ENCODE measurements at regions not wholly inside any gene's neighbourhood (a gene's known extent, or its start where the extent isn't known, plus 50 kb on each side); places are given as distances from the start of the nearest gene placed in this dataset.

DNA sequence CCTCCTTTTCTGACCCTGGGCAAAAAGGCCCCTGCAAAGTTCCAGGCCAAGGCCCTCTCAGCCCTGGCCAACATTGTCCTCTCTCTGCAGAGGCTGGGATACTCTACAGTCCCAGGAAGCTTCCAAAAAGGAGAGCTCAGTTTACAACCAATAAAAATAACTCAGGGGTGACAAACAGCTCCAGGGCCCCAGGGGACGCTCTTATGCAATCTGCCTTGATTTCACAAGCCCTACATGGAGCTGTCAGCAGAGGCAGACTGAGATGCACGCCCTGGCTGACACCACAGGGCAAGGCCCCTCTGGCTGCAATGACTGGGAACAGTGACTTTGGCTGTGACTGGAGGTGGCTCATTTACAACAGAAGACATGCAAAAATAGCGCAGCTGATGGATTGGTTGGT is 129.0 kb upstream of the MED13L start:
- Mint-ChIP-seq H3K27me3 (no peaks in the 10 kb centered on the region), H3K4me1 (peaks cover 15% of the 10 kb centered on the region), H3K9me3 (ENCODE audit: insufficient read depth) (peaks cover 2% of the 10 kb centered on the region), H3K4me3 (no peak overlapping the region), H3K27ac (no peak overlapping the region)
- CTCF ChIA-PET, result no interaction called here
- no peak overlapping the region for H3K4me3 ChIP-seq (ENCODE audit: control extremely low read depth in 1 of 5, extremely low read depth in 1 of 5, insufficient read depth in 1 of 5, low read depth in 2 of 5, low read length in 4 of 5)
- peaks cover 0 to 9% (median 7%) of the 10 kb centered on the region in 3 donors for H3K9me3 ChIP-seq (ENCODE audit: control extremely low read depth in 1 of 3, control insufficient read depth in 2 of 3, insufficient read depth in 1 of 3, low read length in 2 of 3)
- no peaks in the 10 kb centered on the region for H3K36me3 ChIP-seq (replicated peaks in 1 of 2; ENCODE audit: control extremely low read depth in 1 of 2, control insufficient read depth in 1 of 2, extremely low read depth in 1 of 2, insufficient read depth in 2 of 2, low read length in 1 of 2)
- H3K9ac ChIP-seq (ENCODE audit: low read length), result no peak overlapping the region
- H3K27me3 ChIP-seq (replicated peaks in 1 of 4; ENCODE audit: control extremely low read depth in 1 of 4, control insufficient read depth in 3 of 4, insufficient read depth in 4 of 4, low read length in 3 of 4), result no peaks in the 10 kb centered on the region
- DNase-seq (no peak), ATAC-seq (ENCODE audit: low read depth) (no peak)
- TF ChIP-seq, protein P1, sequence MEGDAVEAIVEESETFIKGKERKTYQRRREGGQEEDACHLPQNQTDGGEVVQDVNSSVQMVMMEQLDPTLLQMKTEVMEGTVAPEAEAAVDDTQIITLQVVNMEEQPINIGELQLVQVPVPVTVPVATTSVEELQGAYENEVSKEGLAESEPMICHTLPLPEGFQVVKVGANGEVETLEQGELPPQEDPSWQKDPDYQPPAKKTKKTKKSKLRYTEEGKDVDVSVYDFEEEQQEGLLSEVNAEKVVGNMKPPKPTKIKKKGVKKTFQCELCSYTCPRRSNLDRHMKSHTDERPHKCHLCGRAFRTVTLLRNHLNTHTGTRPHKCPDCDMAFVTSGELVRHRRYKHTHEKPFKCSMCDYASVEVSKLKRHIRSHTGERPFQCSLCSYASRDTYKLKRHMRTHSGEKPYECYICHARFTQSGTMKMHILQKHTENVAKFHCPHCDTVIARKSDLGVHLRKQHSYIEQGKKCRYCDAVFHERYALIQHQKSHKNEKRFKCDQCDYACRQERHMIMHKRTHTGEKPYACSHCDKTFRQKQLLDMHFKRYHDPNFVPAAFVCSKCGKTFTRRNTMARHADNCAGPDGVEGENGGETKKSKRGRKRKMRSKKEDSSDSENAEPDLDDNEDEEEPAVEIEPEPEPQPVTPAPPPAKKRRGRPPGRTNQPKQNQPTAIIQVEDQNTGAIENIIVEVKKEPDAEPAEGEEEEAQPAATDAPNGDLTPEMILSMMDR (IDR thresholded peaks at IDR 0.05), result no peak
- no peak for TF ChIP-seq EZH2 (IDR thresholded peaks at IDR 0.05; ENCODE audit: borderline replicate concordance, insufficient read depth, low read depth, low read length, poor library complexity, severe bottlenecking)
- no peaks in the 10 kb centered on the region for H4K20me1 ChIP-seq (ENCODE audit: control insufficient read depth, insufficient read depth, low read length, poor library complexity, severe bottlenecking)
- POLR2A ChIA-PET, result interaction anchor here (0.5 kb wide), 1 partner anchor 13 kb away, joined by 3 read pairs; no protein-coding TSS in a partner anchor
- 72% methylated on average over 2 of the region's 3 CpGs for WGBS (ENCODE audit: insufficient coverage)
- peaks cover 0 to 15% of the 10 kb centered on the region in 2 donors for H3K4me1 ChIP-seq (ENCODE audit: control insufficient read depth in 2 of 2, insufficient read depth in 2 of 2, low read length in 2 of 2)
- H3K79me2 ChIP-seq (ENCODE audit: control insufficient read depth, insufficient read depth, low read length), result no peaks in the 10 kb centered on the region
- no peak overlapping the region for H3K27ac ChIP-seq (ENCODE audit: low read length in 2 of 2)
- no peak overlapping the region for H3K4me2 ChIP-seq (replicated peaks; ENCODE audit: low read depth, low read length, poor library complexity, severe bottlenecking)
- no peak overlapping the region for H2AFZ ChIP-seq (ENCODE audit: insufficient read depth, low read depth, low read length, poor library complexity, severe bottlenecking)
- intact Hi-C loops (cut with micrococcal nuclease), result no loop called here

- no peak overlapping the region for H3K4me3 ChIP-seq (ENCODE audit: control extremely low read depth in 1 of 5, extremely low read depth in 1 of 5, insufficient read depth in 1 of 5, low read depth in 2 of 5, low read length in 4 of 5)
- ATAC-seq (ENCODE audit: low read depth), result no peak
- no peak overlapping the region for H3K9ac ChIP-seq (ENCODE audit: low read length)
- no peaks in the 10 kb centered on the region for H3K36me3 ChIP-seq (replicated peaks in 1 of 2; ENCODE audit: control extremely low read depth in 1 of 2, control insufficient read depth in 1 of 2, extremely low read depth in 1 of 2, insufficient read depth in 2 of 2, low read length in 1 of 2)
- no peaks in the 10 kb centered on the region for H4K20me1 ChIP-seq (ENCODE audit: control insufficient read depth, insufficient read depth, low read length, poor library complexity, severe bottlenecking)
- H3K4me2 ChIP-seq (replicated peaks; ENCODE audit: low read depth, low read length, poor library complexity, severe bottlenecking), result no peak overlapping the region
- H3K27ac ChIP-seq (ENCODE audit: low read length in 2 of 2), result no peak overlapping the region
- DNase-seq, result no peak
- H3K9me3 ChIP-seq (ENCODE audit: control extremely low read depth in 1 of 3, control insufficient read depth in 2 of 3, insufficient read depth in 1 of 3, low read length in 2 of 3), result no peaks in the 10 kb centered on the region
- Mint-ChIP-seq H3K4me1 (peaks cover 6% of the 10 kb centered on the region), H3K27me3 (no peaks in the 10 kb centered on the region), H3K27ac (no peak overlapping the region), H3K9me3 (ENCODE audit: insufficient read depth) (no peaks in the 10 kb centered on the region), H3K4me3 (no peak overlapping the region)
- no peaks in the 10 kb centered on the region for H3K79me2 ChIP-seq (ENCODE audit: control insufficient read depth, insufficient read depth, low read length)
- TF ChIP-seq, protein P1 (IDR thresholded peaks at IDR 0.05), result no peak
- TF ChIP-seq EZH2 (IDR thresholded peaks at IDR 0.05; ENCODE audit: borderline replicate concordance, insufficient read depth, low read depth, low read length, poor library complexity, severe bottlenecking), result no peak
- peaks cover 0 to 4% of the 10 kb centered on the region in 2 donors for H3K4me1 ChIP-seq (ENCODE audit: control insufficient read depth in 2 of 2, insufficient read depth in 2 of 2, low read length in 2 of 2)
- intact Hi-C loops (cut with micrococcal nuclease), result no loop called here
- POLR2A ChIA-PET, result no interaction called here
- WGBS (ENCODE audit: insufficient coverage), result 99% methylated on average over 8 of the region's 13 CpGs
- CTCF ChIA-PET, result no interaction called here
- H3K27me3 ChIP-seq (replicated peaks in 1 of 4; ENCODE audit: control extremely low read depth in 1 of 4, control insufficient read depth in 3 of 4, insufficient read depth in 4 of 4, low read length in 3 of 4), result no peaks in the 10 kb centered on the region
- no peak overlapping the region for H2AFZ ChIP-seq (ENCODE audit: insufficient read depth, low read depth, low read length, poor library complexity, severe bottlenecking)
Observed at GRCh38 chr12:116408489-116409250, 131.2 kb upstream of the MED13L start.

All from B cell (primary cell).